ENCODE measurements at regions not wholly inside any gene's neighbourhood (a gene's known extent, or its start where the extent isn't known, plus 50 kb on each side); places are given as distances from the start of the nearest gene placed in this dataset.

GRCh38 chr5:39489263-39489662 lies 64.5 kb upstream of the DAB2 start:
- no peak for DNase-seq

- no peak for DNase-seq
These were observed 62.0 kb upstream of the DAB2 start for GRCh38 chr5:39486790-39487189.

GRCh38 chr5:39486361-39486760 lies 61.6 kb upstream of the DAB2 start:
- no peak for DNase-seq

- no peak for DNase-seq
These were observed 60.3 kb upstream of the DAB2 start for GRCh38 chr5:39485079-39485478.

- DNase-seq = no peak
These were observed 59.9 kb upstream of the DAB2 start for GRCh38 chr5:39484673-39485072.

- no peak for DNase-seq
These were observed 57.3 kb upstream of the DAB2 start for GRCh38 chr5:39482098-39482497.

- no peak for DNase-seq
These were observed 54.8 kb upstream of the DAB2 start for GRCh38 chr5:39479537-39479936.

GRCh38 chr5:39478863-39479262 lies 54.1 kb upstream of the DAB2 start:
- no peak for DNase-seq

GRCh38 chr5:39476843-39477220 lies 52.1 kb upstream of the DAB2 start:
- DNase-seq = no peak

GRCh38 chr5:39475881-39476842 lies 51.4 kb upstream of the DAB2 start:
- no peak for DNase-seq

- DNase-seq = no peak
These were observed 50.4 kb upstream of the DAB2 start for GRCh38 chr5:39475159-39475571.
